NCI-H2029 (cell line): ENCODE measurements at regions not wholly inside any gene's neighbourhood (a gene's known extent, or its start where the extent isn't known, plus 50 kb on each side); places are given as distances from the start of the nearest gene placed in this dataset.
A peak's percentile ranks its signal among the peaks of the same experiment; 100 is the strongest.

Experiments used
- DNase-seq: peaks from one replicate; lab custom pipeline; 2025; lab: John Stamatoyannopoulos, UW

DNA sequence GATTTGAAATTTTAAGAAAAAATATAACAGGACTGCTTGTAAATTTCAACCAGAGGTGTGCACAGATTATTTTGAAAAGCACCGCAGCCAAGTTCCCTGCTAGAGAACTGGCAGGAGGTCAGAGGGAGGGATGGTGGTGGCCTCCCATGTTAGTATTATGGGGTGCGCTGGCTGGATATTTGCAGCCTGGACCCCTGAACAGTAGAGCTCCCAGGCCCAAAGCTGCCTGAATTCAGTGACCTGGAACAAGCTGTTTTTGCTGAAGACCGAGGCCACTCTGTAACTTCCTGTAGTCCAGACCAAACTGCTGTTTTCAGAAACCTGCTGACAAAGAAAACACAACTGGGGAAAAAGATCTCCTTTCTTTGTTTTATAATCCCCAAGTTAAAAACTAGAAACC is 314.3 kb downstream of the TNS1 start:
- DNase-seq, result no peak

DNA sequence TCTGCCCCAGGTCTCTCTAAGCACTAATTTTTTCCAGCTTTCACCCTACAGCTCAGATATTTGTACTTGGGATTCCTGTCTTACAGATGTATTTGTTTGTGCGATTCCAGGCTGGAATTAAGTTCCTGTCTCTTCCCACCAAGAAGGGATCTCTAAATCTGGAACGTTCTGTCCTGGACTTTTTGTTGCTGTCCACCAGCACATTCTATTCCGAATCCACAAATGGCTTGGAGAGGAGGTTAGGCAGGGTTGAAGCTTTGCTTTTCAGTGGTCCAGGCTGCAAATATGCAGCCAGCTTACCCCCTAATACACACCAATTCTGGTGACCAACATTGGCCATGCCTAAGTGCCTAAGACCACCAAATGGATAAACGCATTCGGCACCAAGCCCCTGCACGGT is 315.0 kb downstream of the TNS1 start:
- no peak for DNase-seq

DNA sequence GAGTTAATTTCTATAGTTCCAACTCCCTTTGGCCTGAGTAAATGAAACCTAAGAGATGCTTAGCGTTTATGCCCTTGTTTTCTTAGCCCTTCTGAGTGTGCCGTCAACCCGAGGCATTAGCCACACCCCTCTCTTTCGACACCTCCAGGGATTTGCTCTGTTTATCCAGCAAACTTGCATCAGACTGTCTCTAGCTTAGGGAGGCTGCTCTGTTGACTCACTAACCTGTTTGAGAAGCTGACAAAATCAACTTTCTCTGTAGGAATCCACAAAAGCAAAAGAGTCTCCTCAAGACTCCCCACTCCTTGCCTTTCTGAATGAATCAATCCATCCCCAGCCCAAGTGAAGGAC is 317.6 kb downstream of the TNS1 start:
- DNase-seq, result no peak

GRCh38 chr2:217684431-217685254 is 318.2 kb downstream of the TNS1 start:
- no peak for DNase-seq

GRCh38 chr2:217683106-217683870 is 319.5 kb downstream of the TNS1 start:
- no peak for DNase-seq

GRCh38 chr2:217681791-217682190 is 321.0 kb downstream of the TNS1 start:
- DNase-seq, result no peak

DNA sequence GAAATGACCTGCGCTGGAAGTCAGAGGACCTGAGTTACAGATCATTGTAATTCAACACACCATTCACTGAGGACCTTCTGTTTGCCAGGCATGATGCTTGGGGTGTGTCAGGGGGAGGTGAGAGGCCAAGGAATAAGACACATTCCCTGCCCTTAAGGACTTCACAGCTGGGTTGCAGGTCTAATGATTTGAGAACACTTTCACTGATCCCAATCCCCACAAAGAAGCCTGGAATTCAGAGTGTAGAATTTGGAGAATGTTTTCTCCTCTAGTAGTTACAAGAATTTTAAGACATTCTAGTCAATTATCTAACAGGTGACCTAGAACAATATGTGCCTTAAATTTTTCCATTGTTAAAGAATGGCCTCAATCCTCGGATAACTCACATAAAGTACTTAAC is 322.4 kb downstream of the TNS1 start:
- no peak for DNase-seq

DNA sequence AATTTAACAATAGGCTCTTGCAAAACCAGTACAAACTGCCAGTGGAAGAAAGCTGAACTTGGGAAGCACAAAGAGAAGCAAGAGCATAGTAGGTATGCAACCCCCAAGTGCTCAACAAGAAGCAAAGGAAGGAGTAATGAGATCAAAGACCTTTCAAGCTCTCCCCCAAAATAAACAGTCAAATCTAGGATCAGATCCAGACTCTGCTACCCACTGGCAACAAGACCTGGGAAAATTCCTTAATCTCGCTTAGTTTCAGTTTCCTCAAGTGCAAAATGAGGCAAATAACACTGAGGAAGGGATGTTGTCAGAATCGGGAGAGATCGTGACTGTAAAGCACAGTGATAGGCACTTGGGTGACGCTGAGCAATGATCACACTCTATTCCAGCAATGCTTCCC is 329.2 kb downstream of the TNS1 start:
- no peak for DNase-seq

- peak; percentile 37 for DNase-seq
Observed at GRCh38 chr2:217672472-217672871, 330.3 kb downstream of the TNS1 start.

GRCh38 chr2:217671871-217672270 is 330.9 kb downstream of the TNS1 start:
- DNase-seq, result no peak

DNA sequence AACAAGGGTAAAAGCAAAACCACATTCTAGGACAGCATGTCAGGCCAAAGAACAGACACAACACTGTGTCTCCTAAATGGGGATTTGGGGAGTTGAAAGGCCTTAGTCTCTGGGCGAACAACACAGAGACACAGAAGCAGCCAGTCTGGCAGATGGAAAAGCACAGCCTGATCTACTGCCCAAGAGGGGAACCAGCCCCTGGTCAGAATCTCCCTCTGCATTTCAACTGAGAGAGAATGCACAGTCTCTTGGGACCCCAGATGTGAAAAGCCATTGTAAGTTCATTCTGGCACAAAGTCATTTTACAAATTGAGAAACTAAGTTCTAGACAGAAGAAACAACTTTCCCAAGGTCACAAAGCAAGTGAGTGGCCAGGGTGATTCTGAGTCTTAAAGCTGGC is 331.7 kb downstream of the TNS1 start:
- no peak for DNase-seq

DNA sequence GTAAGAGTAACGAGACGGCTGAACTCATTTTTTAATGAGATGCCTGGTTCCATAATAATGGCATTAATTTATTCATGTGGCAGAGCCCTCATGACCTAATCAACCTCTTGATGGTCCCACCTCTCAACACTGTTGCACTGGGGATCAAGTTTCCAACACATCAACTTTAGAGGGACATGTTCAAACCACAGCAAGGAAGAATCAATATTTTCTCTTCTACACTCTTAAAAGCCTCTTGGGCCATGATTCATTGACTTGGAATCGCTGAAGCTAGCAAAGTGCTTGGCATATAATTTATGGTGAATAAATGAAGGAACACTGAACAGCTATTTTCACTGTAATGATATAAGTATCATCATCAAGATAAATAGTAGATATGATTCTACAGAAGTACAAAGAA is 333.0 kb downstream of the TNS1 start:
- no peak for DNase-seq

GRCh38 chr2:217667512-217667911 is 335.3 kb downstream of the TNS1 start:
- no peak for DNase-seq

GRCh38 chr2:217667035-217667434 is 335.8 kb downstream of the TNS1 start:
- DNase-seq, result no peak

GRCh38 chr2:217666338-217666737 is 336.5 kb downstream of the TNS1 start:
- DNase-seq, result no peak

GRCh38 chr2:217664761-217665160 is 338.0 kb downstream of the TNS1 start:
- no peak for DNase-seq

DNA sequence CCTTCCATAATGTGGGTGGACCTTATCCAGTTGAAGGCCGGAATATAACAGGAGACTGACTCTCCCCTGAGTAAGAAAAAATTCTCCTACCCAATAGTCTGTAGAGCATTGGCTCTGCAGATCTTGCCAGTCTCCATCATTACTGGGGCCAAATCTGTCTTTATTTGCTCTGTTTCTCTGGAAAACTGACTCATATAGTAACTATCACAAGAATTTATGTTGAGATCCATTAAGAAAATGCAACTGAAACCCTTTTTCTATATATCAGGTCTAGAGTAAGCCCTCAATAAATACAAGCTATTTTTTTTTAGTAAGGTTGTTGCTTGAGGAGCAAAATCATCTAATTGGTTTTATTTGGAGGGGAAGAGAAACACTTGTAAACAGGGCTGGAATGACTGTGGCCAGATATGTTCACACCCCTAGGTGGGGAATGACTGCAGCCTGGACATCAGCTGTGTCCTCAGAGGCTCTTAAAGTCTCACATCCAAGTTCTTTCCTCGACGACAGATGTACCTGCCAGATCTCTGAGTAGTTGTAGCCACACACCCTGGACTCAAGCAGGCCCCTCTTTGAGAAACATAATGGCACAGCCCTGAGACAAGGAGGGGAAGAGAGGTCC is 339.7 kb downstream of the TNS1 start:
- no peak for DNase-seq

- DNase-seq, result no peak
Observed at GRCh38 chr2:217661378-217661777, 341.4 kb downstream of the TNS1 start.

- DNase-seq, result no peak
Observed at GRCh38 chr2:217660423-217660822, 342.4 kb downstream of the TNS1 start.

DNA sequence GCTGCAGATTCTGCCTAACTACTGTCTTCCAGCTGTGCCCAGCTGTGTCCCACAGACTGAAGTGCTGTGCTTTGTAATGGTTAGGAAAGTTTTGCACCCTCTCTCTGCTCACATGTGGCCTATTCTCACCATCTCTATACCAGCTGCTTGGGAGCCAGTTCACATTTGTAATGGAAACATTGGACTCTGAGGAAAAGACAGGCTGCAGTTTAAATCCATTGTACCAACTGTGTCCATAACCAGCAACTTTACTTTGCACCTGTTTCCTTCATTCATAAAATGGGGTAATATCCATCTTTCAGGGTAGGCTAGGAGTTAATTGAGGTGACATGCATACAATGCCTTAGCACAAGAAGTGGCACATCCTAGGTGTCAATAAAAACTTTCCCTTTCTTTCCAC is 344.0 kb downstream of the TNS1 start:
- no peak for DNase-seq

DNA sequence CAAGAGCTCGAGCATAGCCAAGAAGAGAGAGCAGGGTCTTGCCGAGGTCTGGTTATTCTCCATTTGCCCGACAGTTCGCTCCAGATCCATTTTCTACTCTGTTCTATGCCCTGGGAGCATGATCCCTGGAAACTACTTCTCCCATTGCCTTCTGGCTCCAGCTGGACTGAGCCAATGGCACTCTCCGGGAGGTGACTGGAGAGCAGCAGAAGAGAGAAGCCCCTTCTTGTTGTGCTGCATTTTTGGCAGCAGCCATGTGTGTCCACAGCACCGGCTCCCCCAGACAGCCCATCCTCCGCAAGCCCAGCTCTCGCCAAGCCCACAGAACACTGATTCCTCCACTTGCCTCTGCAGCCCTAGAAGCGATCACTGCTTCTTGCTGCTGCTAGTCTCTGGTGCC is 345.5 kb downstream of the TNS1 start:
- DNase-seq, result no peak

DNA sequence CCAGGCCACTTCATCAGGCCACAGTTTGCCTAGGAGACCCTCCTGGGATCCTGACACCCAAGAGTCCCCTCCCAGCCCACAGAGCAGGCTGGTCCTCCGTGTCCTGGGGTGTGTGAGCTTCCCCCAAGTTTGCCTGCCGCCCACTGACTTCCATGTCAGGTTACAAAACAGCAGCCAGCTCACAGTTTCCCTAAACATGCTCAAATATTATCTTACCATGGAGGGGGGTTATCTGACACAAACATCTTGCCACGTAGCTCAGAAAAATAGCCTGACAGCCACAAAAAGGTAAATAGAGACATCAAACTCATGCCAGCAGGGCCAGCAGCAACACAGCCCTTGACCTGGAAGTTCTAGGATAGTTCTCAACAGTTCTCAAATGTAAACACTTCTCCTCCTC is 346.5 kb downstream of the TNS1 start:
- no peak for DNase-seq

GRCh38 chr2:217655651-217656050 is 347.1 kb downstream of the TNS1 start:
- no peak for DNase-seq
